GM21723 (cell line): ENCODE measurements at regions not wholly inside any gene's neighbourhood (a gene's known extent, or its start where the extent isn't known, plus 50 kb on each side); places are given as distances from the start of the nearest gene placed in this dataset.

Experiments used
- ATAC-seq: cut with Tn5 transposase; IDR thresholded peaks from one replicate; pipeline ENCODE4 v1.9.1; 2021; ENCODE audit warnings: mild to moderate bottlenecking, moderate library complexity; ENCODE audit not compliant: unreplicated experiment

- no peak for ATAC-seq
These were observed 2153.2 kb upstream of the PIK3C3 start for GRCh38 chr18:39801848-39802247.

- no peak for ATAC-seq
These were observed 2154.0 kb upstream of the PIK3C3 start for GRCh38 chr18:39801010-39801409.

GRCh38 chr18:39799006-39799405 is 2156.0 kb upstream of the PIK3C3 start:
- ATAC-seq, result no peak

- ATAC-seq, result no peak
These were observed 2158.6 kb upstream of the PIK3C3 start for GRCh38 chr18:39796393-39796792.

DNA sequence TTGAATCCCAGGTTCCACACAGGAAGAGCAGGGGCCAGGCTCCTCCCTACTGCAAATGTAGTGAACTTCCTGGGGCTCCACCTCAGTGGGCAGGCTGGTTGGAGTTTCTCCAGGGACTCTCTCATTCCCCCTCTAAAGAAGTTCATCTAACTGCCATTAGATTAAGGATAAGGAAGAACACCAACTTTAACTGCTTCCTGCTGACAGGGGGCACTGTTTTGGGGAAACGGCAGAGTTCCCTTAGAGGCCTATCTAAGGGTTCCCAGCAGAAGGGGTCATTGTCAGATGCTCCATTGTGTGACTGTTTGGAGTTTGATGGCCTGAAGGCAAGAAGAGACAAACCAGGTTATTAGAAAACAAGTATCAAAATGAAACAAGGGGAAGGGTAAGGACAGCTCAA is 2159.7 kb upstream of the PIK3C3 start:
- ATAC-seq, result no peak

- ATAC-seq, result no peak
These were observed 2161.4 kb upstream of the PIK3C3 start for GRCh38 chr18:39793609-39794008.

GRCh38 chr18:39788383-39788782 is 2166.7 kb upstream of the PIK3C3 start:
- no peak for ATAC-seq

DNA sequence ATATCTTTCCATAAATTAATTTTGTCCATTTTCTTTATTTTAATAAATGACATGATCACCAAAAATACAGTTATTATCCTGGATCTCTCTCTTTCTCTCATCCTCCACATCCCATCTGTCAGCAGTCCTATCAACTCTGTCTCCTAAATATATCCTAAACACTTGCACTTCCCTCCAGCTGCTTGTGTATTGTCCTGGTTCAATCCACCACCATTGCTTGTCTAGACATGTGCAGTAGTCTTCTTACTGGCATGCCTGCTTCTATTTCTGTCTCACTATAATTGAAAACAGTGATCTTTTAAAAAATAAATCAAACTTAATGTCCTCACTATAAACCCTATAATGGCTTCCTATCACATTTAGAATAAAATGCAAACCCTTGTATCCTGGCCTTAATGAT is 2168.6 kb upstream of the PIK3C3 start:
- no peak for ATAC-seq

DNA sequence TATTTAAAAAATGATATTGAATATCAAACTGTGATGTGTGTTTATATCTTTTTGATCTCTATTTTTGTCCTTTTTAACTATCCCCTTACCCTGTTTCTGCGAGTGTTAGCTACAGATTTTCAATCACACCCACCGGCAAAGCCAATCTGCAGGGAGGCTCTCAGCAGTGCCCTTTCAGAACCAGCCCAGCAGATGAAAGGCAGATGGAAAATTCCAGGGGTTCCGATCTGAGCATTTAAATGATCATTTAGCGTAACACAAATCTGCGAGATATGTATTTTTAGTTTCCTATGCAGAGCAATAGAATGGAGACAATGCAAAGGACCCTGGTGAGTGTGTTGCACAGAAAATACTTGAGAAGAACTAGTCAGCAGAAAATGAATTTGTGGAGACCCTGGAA is 2170.5 kb upstream of the PIK3C3 start:
- ATAC-seq, result no peak

GRCh38 chr18:39781565-39781964 is 2173.5 kb upstream of the PIK3C3 start:
- no peak for ATAC-seq

GRCh38 chr18:39780774-39781173 is 2174.3 kb upstream of the PIK3C3 start:
- ATAC-seq, result no peak

DNA sequence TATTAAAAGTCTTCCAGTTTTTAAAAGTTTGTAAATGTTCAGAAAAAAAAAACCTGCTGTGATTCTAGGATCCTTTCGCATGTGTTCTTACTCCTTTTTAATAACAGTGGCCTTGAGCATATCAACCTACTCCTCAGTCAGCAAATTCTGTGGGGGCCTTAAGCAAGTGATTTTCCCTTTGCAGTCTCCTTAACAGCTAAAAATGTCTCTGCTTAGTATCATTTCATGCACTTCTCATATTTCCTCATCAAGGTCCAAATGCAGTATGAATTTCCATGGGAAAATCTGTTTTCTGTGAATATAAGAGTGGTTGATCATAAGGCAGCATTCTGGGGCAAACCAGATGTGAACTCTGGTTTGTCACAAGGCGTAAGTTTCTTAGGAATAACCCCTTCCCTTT is 2175.1 kb upstream of the PIK3C3 start:
- no peak for ATAC-seq

DNA sequence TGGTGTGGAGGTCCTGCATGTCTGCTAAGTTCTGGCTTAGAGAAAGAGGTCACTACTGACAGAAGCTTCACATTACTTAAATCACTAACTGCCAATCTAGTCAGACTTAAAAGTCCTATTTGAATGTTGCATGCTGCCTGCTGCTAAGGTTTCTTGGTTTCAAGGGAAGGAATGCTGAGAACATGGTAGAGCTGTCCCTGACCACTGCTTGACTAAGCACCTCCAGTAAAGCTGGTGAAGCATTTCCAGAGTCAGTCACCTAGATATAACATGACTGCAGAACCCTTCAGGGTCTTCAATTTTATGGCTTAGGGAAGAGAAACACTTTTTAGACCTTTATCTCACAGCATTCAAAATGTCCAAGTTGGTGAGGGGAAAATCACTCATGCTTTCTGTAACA is 2178.3 kb upstream of the PIK3C3 start:
- no peak for ATAC-seq

- no peak for ATAC-seq
These were observed 2180.0 kb upstream of the PIK3C3 start for GRCh38 chr18:39774957-39775598.

GRCh38 chr18:39773646-39774045 is 2181.4 kb upstream of the PIK3C3 start:
- no peak for ATAC-seq

- no peak for ATAC-seq
These were observed 2182.7 kb upstream of the PIK3C3 start for GRCh38 chr18:39772155-39772919.

DNA sequence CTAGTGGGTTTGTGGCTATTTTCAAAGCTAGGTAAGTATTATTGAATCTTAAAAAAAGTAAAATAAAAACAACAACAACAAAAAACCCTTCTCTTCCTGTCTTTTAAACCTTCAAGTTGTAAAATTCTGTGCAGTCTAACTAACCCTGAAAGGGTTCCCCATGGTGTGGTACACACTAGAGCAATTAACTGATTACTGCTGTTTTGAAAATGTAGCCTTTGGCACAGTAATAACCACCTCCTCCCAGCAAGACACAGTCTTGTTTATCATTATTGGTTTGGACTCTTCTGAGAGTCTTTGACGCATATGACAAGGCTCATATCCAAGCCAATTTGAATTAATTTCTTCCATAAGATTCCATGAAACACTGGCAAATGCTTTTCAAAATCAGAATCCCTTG is 2184.6 kb upstream of the PIK3C3 start:
- ATAC-seq, result no peak

DNA sequence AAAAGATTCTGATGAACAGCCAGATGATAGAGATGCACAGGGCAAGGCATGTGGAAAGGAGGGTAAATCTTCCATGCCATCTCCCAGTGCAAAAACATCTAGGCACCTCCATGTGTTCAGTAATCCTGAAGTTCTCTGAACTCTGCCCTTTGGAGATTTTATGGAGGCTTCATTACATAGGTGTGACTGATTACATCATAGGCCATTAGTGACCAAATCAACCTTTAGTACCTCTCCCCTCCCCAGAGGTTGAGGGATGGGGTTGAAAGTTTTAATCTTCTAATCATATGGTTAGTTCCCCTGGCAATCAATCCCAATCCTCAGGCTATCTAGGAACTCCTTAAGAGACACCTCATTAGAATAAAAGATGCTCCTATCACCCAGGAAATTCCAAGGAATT is 2190.2 kb upstream of the PIK3C3 start:
- ATAC-seq, result no peak

DNA sequence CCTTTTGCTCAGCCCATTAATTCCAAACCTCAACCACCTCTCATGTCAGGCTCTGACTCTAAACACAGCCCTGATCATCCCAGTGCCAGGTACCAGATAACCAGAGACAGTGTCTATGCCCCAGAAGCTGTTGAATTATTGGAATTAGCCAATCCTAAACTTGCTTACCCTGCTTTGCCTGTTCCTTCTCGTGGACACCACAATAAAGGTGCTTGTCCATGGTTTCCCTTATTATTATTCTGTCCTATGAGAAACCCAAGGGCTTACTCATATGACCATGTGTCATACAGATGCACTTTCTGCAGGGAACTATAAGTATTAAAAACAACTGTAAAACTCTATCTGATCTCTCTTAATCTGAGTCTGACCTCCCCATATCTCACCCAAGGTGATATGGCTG is 2193.8 kb upstream of the PIK3C3 start:
- no peak for ATAC-seq

DNA sequence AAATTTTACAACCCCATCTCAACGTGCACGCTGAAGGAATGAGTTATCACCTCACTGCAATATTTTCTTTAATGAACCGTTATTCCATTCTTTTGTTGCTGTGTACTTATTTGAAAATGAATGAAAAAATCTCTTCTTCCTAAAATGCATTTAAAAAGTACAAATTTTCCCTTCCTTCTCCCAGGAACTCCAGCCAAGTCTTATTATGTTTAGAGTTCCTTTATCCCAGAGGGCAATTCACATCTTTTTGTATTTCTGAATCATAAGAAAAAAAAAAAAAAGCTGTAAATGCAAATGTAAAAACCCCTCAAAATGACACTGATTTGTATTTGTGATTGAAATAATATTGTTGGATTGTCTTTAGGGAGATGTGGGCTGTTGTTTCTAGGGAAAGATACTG is 2194.3 kb upstream of the CELF4 start:
- ATAC-seq, result no peak

GRCh38 chr18:39753178-39753577 is 2187.6 kb upstream of the CELF4 start:
- no peak for ATAC-seq

DNA sequence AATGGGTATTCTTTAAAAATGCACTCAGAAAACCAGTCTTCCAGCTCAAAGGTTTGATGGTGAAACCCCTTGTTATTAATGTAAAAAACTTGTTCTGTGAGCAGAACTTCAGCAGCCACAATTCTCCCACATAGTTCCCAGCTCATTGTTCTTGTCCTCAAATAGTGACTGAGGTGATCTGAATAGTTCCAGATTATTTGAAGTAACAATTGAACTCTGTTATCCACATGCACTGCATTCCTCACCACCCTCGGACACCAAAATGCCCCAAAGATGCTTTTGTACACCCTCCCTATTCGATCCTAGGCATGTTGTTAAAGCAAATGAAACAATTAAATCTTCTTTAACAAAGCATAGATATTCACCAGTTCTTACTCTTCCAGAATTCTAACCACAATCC is 2186.8 kb upstream of the CELF4 start:
- ATAC-seq, result no peak

GRCh38 chr18:39751921-39752320 is 2186.3 kb upstream of the CELF4 start:
- ATAC-seq, result no peak
